A673 (cell line): ENCODE measurements at regions not wholly inside any gene's neighbourhood (a gene's known extent, or its start where the extent isn't known, plus 50 kb on each side); places are given as distances from the start of the nearest gene placed in this dataset.

ENCODE experiments used
- CTCF ChIP-seq: fragments of 300-800, 200-600 bp; sonication (generic); conservative IDR thresholded peaks from 2 replicates; pipeline ENCODE4 v1.5.1; 2017; ENCODE audit warnings: low read depth, mild to moderate bottlenecking, antibody characterized with exemption, low read length, moderate library complexity, mixed read lengths
- EZH2 ChIP-seq: fragments of 200-600 bp; sonication (generic); IDR thresholded peaks from 2 replicates; pipeline ENCODE4 v1.6.1; 2017; ENCODE audit warnings: borderline replicate concordance, low read depth, mild to moderate bottlenecking, mixed read lengths, antibody characterized with exemption, low read length; ENCODE audit not compliant: poor library complexity, severe bottlenecking

GRCh38 chr6:134730013-134730412 is 219.9 kb downstream of the ALDH8A1 start:
- TF ChIP-seq CTCF (no peak), EZH2 (no peak)
